ENCODE measurements at regions not wholly inside any gene's neighbourhood (a gene's known extent, or its start where the extent isn't known, plus 50 kb on each side); places are given as distances from the start of the nearest gene placed in this dataset.

- TF ChIP-seq PBX3 (IDR thresholded peaks at IDR 0.05) (no peak), FOSL2 (IDR thresholded peaks at IDR 0.05) (no peak), FOSL2 (CRISPR knock-in tag; IDR thresholded peaks at IDR 0.05) (no peak), REST (IDR thresholded peaks at IDR 0.05) (no peak), ZNF302 (CRISPR knock-in tag; IDR thresholded peaks at IDR 0.05) (no peak), EP300 (IDR thresholded peaks at IDR 0.05) (no peak), HMGXB4 (CRISPR knock-in tag; IDR thresholded peaks at IDR 0.05; ENCODE audit: borderline replicate concordance) (no peak), TFCP2L1 (CRISPR knock-in tag; IDR thresholded peaks at IDR 0.05) (no peak), RNF2 (IDR thresholded peaks at IDR 0.05; ENCODE audit: borderline replicate concordance, low read depth) (no peak), FOSB (CRISPR knock-in tag; IDR thresholded peaks at IDR 0.05) (no peak), JUN (IDR thresholded peaks at IDR 0.05) (no peak), NPAS2 (CRISPR knock-in tag; IDR thresholded peaks at IDR 0.05; ENCODE audit: borderline replicate concordance) (no peak), RCOR1 (IDR thresholded peaks at IDR 0.05; ENCODE audit: low read depth, low read length) (no peak), KDM1A (IDR thresholded peaks at IDR 0.05; ENCODE audit: low read depth) (no peak), TP53 (CRISPR knock-in tag; IDR thresholded peaks at IDR 0.05) (no peak), GATA3 (IDR thresholded peaks at IDR 0.05; ENCODE audit: borderline replicate concordance) (no peak)
- ChIA-PET CTCF (no interaction called here), POLR2A (no interaction called here)
- WGBS (ENCODE audit: missing lambda C conversion rate) = 22% methylated on average over 5 of the region's 5 CpGs
- ATAC-seq (no peak), FAIRE-seq (no peak), DNase-seq (ENCODE audit: low read depth in 1 of 2, low spot score in 1 of 2) (no peak)
- H3K4me1 ChIP-seq = no peaks in the 10 kb centered on the region
- no peak overlapping the region for H3K4me3 ChIP-seq
- no peaks in the 10 kb centered on the region for H3K9me3 ChIP-seq
- no peak overlapping the region for H3K4me2 ChIP-seq
- no peak overlapping the region for H3K27ac ChIP-seq
Observed at GRCh38 chr11:92750794-92751193, 218.7 kb upstream of the MTNR1B start.

- TF ChIP-seq JUN (IDR thresholded peaks at IDR 0.05) (no peak), TP53 (CRISPR knock-in tag; IDR thresholded peaks at IDR 0.05) (no peak), REST (IDR thresholded peaks at IDR 0.05) (no peak), PHF8 (IDR thresholded peaks at IDR 0.05; ENCODE audit: borderline replicate concordance, low read depth) (no peak), SMC3 (IDR thresholded peaks at IDR 0.05) (no peak), NR3C1 (IDR thresholded peaks at IDR 0.05) (no peak), PBX3 (IDR thresholded peaks at IDR 0.05) (no peak), BHLHE40 (IDR thresholded peaks at IDR 0.05; ENCODE audit: low read depth, low read length) (no peak), SREBF2 (IDR thresholded peaks at IDR 0.05) (no peak), ZFP36 (IDR thresholded peaks at IDR 0.05; ENCODE audit: borderline replicate concordance, partially characterized antibody) (no peak), CBX2 (IDR thresholded peaks at IDR 0.05; ENCODE audit: borderline replicate concordance, low read depth) (no peak), HEYL (CRISPR knock-in tag; IDR thresholded peaks at IDR 0.05) (no peak)
- Histone ChIP-seq H3K4me3 (no peak overlapping the region), H3K4me1 (no peaks in the 10 kb centered on the region), H3K27ac (no peak overlapping the region), H3K9me3 (no peaks in the 10 kb centered on the region), H3K4me2 (no peak overlapping the region)
- POLR2A ChIA-PET = no interaction called here
- ATAC-seq (no peak), DNase-seq (ENCODE audit: low read depth in 1 of 2, low spot score in 1 of 2) (no peak), FAIRE-seq (no peak)
- 55% methylated on average over 11 of the region's 11 CpGs for WGBS (ENCODE audit: missing lambda C conversion rate)
- CTCF ChIA-PET = no interaction called here
Observed at GRCh38 chr11:92751594-92751993, 217.9 kb upstream of the MTNR1B start.
